Gastrocnemius medialis (tissue), 4 donors: ENCODE measurements at regions not wholly inside any gene's neighbourhood (a gene's known extent, or its start where the extent isn't known, plus 50 kb on each side); places are given as distances from the start of the nearest gene placed in this dataset.

ENCODE experiments used
- ATAC-seq, 2 donors: fragments of 150-250 bp; one replicate each; pipeline ENCODE4 v1.9.1; 2016
- DNase-seq, 2 donors: peaks; one replicate each; pipeline ENCODE4 v3.0.0-alpha.2; 2019
- H3K27ac ChIP-seq, 4 donors: fragments of 200-600 bp; sonication (generic); 1 replicate in 1 of 4; 2 replicates in 3 of 4; pipeline ENCODE4 v1.5.1; 2016 to 2018; ENCODE audit warnings: mild to moderate bottlenecking in 2 of 4, moderate library complexity in 1 of 4
- H3K27me3 ChIP-seq, 3 donors: fragments of 200-600 bp; sonication (generic) in 2 of 3; 1 replicate in 1 of 3; 2 replicates in 2 of 3; pipeline versions ENCODE4 v1.5.1 to v1.6.0; 2016 to 2019; ENCODE audit warnings: mild to moderate bottlenecking in 1 of 3, moderate library complexity in 1 of 3
- H3K36me3 ChIP-seq, 2 donors: fragments of 200-600 bp; sonication (generic) in 1 of 2; one replicate each; pipeline ENCODE4 v1.5.1; 2017 to 2018
- H3K4me1 ChIP-seq, 2 donors: fragments of 200-600 bp; sonication (generic) in 1 of 2; one replicate each; pipeline ENCODE4 v1.5.1; 2016 to 2017; ENCODE audit warnings: mild to moderate bottlenecking in 2 of 2
- H3K4me3 ChIP-seq, 4 donors: fragments of 200-600 bp; sonication (generic) in 3 of 4; 1 replicate in 1 of 4; 2 replicates in 3 of 4; pipeline ENCODE4 v1.5.1; 2016 to 2019; ENCODE audit warnings: mild to moderate bottlenecking in 2 of 4
- H3K9me3 ChIP-seq, 3 donors: fragments of 200-600 bp; sonication (generic) in 2 of 3; 1 replicate in 1 of 3; 2 replicates in 2 of 3; pipeline ENCODE4 v1.5.1; 2016 to 2019
- CTCF ChIP-seq, 5 experiments: fragments of 450-650 bp in 3 of 5; fragments of 200-600 bp in 2 of 5; sonication (generic) in 2 of 5; IDR thresholded peaks in 4 of 5; conservative IDR thresholded peaks in 1 of 5; 1 replicate in 4 of 5; 2 replicates in 1 of 5; pipeline ENCODE4 v1.5.1; 2016 to 2019; ENCODE audit warnings: antibody characterized with exemption in 5 of 5, mild to moderate bottlenecking in 3 of 5, moderate library complexity in 3 of 5
- POLR2A ChIP-seq, 2 donors: fragments of 450-650 bp; IDR thresholded peaks; one replicate each; pipeline ENCODE4 v1.6.1; 2017; ENCODE audit warnings: antibody characterized with exemption in 2 of 2, mild to moderate bottlenecking in 2 of 2, moderate library complexity in 2 of 2
- in situ Hi-C, 4 donors: fragments of 200-750 bp; cut with MboI; loops; one replicate each; pipeline versions ENCODE4 v1.15.0 to v1.8.0; 2017; ENCODE audit warnings: low sequenced_read_pairs in 4 of 4
- intact Hi-C: fragments of 100-400 bp; cut with DNase I; formaldehyde crosslinking; loops from one replicate; pipeline ENCODE4 v1.15.1; 2023; ENCODE audit warnings: low total_unique reads

GRCh38 chr2:145688156-145688555 lies 1168.2 kb upstream of the ZEB2 start:
- no peaks in the 10 kb centered on the region for H3K36me3 ChIP-seq
- no peak overlapping the region for H3K4me3 ChIP-seq
- no peaks in the 10 kb centered on the region for H3K4me1 ChIP-seq
- in situ Hi-C loops = no loop called here
- no peak overlapping the region for H3K27ac ChIP-seq
- no peak for TF ChIP-seq POLR2A (IDR thresholded peaks at IDR 0.05)
- TF ChIP-seq CTCF (IDR thresholded peaks at IDR 0.05 in 4 of 5, conservative IDR thresholded peaks at IDR 0.05 in 1 of 5) = no peak
- ATAC-seq = no peak
- DNase-seq = no peak
- no peaks in the 10 kb centered on the region for H3K27me3 ChIP-seq
- intact Hi-C loops = no loop called here
- no peaks in the 10 kb centered on the region for H3K9me3 ChIP-seq

DNA sequence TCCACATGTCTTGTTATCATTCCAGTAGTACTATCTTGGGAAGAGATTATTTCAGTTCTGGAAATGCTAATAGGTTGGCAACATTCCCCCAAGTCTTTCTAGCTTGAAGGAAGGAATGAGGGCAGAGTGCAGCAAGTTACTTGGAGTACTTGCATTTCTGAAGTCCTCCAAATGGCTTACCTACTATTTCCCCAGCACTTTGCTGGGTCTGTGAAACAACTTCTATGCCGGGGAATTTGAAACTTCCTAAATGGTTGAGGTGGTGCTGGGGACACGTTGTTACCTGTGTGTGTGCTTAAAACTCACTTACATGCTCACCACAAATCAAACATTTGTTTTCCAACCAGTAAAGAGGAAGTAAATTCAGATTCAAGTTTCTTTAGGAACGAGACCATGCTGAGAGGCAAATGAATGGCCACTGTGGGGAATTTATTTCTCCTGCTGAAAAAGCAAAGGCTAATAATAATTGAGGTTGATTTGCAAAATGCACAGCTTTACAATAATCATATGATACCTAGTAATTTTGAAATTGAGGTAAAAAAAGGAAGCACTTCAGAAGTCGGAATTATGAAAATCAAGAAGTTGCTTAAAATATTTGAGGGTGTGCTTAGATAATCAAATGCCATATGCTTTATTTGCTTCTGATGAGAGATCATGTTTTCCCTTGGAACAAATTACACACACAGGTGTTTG lies 1167.7 kb upstream of the ZEB2 start:
- Histone ChIP-seq H3K27me3 (no peaks in the 10 kb centered on the region), H3K9me3 (no peaks in the 10 kb centered on the region), H3K4me3 (no peak overlapping the region), H3K4me1 (no peaks in the 10 kb centered on the region), H3K36me3 (no peaks in the 10 kb centered on the region), H3K27ac (no peak overlapping the region)
- intact Hi-C loops = no loop called here
- no peak for DNase-seq
- TF ChIP-seq CTCF (IDR thresholded peaks at IDR 0.05 in 4 of 5, conservative IDR thresholded peaks at IDR 0.05 in 1 of 5) (no peak), POLR2A (IDR thresholded peaks at IDR 0.05) (no peak)
- ATAC-seq = no peak
- in situ Hi-C loops = no loop called here

- in situ Hi-C loops (no loop called here), intact Hi-C loops (no loop called here)
- ATAC-seq (no peak), DNase-seq (no peak)
- Histone ChIP-seq H3K4me3 (no peak overlapping the region), H3K27ac (no peak overlapping the region), H3K27me3 (no peaks in the 10 kb centered on the region), H3K36me3 (no peaks in the 10 kb centered on the region), H3K9me3 (no peaks in the 10 kb centered on the region), H3K4me1 (no peaks in the 10 kb centered on the region)
- TF ChIP-seq POLR2A (IDR thresholded peaks at IDR 0.05) (no peak), CTCF (IDR thresholded peaks at IDR 0.05 in 4 of 5, conservative IDR thresholded peaks at IDR 0.05 in 1 of 5) (no peak)
These were observed 1165.6 kb upstream of the ZEB2 start for GRCh38 chr2:145685383-145686050.

- Histone ChIP-seq H3K4me1 (no peaks in the 10 kb centered on the region), H3K27me3 (no peaks in the 10 kb centered on the region), H3K27ac (no peak overlapping the region), H3K4me3 (no peak overlapping the region), H3K36me3 (no peaks in the 10 kb centered on the region), H3K9me3 (no peaks in the 10 kb centered on the region)
- no peak for TF ChIP-seq CTCF (IDR thresholded peaks at IDR 0.05 in 4 of 5, conservative IDR thresholded peaks at IDR 0.05 in 1 of 5)
- no peak for TF ChIP-seq POLR2A (IDR thresholded peaks at IDR 0.05)
- DNase-seq (no peak), ATAC-seq (no peak)
- in situ Hi-C loops (no loop called here), intact Hi-C loops (no loop called here)
These were observed 1162.7 kb upstream of the ZEB2 start for GRCh38 chr2:145682546-145683157.
